ENCODE measurements at regions not wholly inside any gene's neighbourhood (a gene's known extent, or its start where the extent isn't known, plus 50 kb on each side); places are given as distances from the start of the nearest gene placed in this dataset.
"Not testable (repeated sequence)": the region's sequence is repeated elsewhere in the genome, so short reads cannot be mapped to it uniquely, and the experiment has no call there.

DNA sequence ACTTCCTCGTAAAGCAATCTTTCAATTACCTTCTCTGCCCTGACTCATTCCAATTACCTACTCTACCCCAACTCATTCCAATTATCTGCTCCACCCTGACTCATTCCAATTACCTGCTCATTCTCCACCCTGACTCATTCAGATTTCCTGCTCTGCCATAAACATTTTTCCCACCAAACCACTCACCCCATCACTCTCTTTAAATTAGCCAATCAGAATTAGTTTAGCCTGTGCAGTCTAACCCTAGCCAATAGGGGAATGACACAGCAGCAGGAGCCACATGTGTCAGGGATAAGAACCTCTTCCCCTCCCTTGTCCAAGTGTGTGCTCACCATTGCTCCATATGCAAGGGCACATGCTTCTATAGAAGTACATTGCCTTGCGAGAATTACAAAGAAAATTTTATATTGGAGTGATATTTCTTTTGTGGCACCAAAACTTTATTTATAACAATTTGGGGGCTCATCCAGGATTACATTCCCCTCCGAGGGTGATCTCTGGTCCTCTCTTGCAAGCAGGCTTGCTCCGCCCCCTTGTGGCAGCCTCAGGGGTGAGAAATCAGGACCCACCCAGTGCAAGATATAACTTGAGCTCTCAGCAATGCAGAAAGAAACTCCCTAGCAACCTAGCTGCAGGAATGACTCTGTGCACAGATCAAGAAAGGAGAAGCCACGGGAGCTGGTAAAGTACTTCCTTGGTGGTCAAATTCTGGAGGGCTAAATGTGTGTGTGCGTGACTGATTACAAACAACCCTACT lies 551.9 kb upstream of the EYS start:
- TF ChIP-seq, protein P1, sequence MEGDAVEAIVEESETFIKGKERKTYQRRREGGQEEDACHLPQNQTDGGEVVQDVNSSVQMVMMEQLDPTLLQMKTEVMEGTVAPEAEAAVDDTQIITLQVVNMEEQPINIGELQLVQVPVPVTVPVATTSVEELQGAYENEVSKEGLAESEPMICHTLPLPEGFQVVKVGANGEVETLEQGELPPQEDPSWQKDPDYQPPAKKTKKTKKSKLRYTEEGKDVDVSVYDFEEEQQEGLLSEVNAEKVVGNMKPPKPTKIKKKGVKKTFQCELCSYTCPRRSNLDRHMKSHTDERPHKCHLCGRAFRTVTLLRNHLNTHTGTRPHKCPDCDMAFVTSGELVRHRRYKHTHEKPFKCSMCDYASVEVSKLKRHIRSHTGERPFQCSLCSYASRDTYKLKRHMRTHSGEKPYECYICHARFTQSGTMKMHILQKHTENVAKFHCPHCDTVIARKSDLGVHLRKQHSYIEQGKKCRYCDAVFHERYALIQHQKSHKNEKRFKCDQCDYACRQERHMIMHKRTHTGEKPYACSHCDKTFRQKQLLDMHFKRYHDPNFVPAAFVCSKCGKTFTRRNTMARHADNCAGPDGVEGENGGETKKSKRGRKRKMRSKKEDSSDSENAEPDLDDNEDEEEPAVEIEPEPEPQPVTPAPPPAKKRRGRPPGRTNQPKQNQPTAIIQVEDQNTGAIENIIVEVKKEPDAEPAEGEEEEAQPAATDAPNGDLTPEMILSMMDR (conservative IDR thresholded peaks at IDR 0.05; ENCODE audit: low read depth, low read length): not testable (repeated sequence)
- not testable (repeated sequence) for TF ChIP-seq EZH2 (IDR thresholded peaks at IDR 0.05; ENCODE audit: borderline replicate concordance, low read depth, low read length, poor library complexity, severe bottlenecking)

Data from A673 (cell line).